Fibroblast of mammary gland (primary cell): ENCODE measurements at regions not wholly inside any gene's neighbourhood (a gene's known extent, or its start where the extent isn't known, plus 50 kb on each side); places are given as distances from the start of the nearest gene placed in this dataset.

Source experiments
- DNase-seq: peaks from one replicate; pipeline ENCODE4 v3.0.0-alpha.2; 2010; ENCODE audit warnings: low read depth
- H3K4me3 ChIP-seq: 2 replicates; pipeline ENCODE4 v1.5.1; 2011; ENCODE audit warnings: low read depth, mild to moderate bottlenecking, low read length, moderate library complexity; ENCODE audit not compliant: control insufficient read depth
- TF ChIP-seq, protein P1 (sequence below): conservative IDR thresholded peaks from 2 replicates; pipeline ENCODE4 v1.5.1; 2011; ENCODE audit warnings: low read depth, low read length, inconsistent platforms; ENCODE audit not compliant: control insufficient read depth, insufficient read depth

DNA sequence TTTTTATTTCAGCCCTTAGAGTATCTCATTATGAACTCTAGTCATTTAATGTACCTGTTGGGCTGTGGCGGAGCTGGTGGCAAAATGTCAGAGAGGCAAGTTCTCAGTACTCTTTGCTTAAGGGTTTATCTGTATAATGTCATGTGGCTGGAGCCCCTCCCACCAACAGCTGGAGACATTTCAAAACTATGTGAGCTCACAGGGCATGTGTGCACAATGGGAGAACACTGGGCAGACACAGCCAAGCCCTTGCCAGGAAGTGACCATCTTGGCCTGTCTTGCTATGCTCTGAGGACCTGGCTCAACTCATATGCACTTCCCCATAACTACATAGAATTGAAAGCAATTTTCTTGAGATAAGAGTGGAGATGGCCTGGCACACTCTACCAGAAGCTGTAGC lies 296.4 kb downstream of the PTPRU start:
- TF ChIP-seq, protein P1, sequence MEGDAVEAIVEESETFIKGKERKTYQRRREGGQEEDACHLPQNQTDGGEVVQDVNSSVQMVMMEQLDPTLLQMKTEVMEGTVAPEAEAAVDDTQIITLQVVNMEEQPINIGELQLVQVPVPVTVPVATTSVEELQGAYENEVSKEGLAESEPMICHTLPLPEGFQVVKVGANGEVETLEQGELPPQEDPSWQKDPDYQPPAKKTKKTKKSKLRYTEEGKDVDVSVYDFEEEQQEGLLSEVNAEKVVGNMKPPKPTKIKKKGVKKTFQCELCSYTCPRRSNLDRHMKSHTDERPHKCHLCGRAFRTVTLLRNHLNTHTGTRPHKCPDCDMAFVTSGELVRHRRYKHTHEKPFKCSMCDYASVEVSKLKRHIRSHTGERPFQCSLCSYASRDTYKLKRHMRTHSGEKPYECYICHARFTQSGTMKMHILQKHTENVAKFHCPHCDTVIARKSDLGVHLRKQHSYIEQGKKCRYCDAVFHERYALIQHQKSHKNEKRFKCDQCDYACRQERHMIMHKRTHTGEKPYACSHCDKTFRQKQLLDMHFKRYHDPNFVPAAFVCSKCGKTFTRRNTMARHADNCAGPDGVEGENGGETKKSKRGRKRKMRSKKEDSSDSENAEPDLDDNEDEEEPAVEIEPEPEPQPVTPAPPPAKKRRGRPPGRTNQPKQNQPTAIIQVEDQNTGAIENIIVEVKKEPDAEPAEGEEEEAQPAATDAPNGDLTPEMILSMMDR = no peak
- H3K4me3 ChIP-seq = no peak overlapping the region
- DNase-seq = peak; percentile 1

- DNase-seq = no peak
- TF ChIP-seq, protein P1 = no peak
- no peak overlapping the region for H3K4me3 ChIP-seq
These were observed 296.0 kb downstream of the PTPRU start for GRCh38 chr1:29532285-29532684.

- TF ChIP-seq, protein P1 = no peak
- no peak overlapping the region for H3K4me3 ChIP-seq
- no peak for DNase-seq
These were observed 295.3 kb downstream of the PTPRU start for GRCh38 chr1:29531596-29531995.

- DNase-seq = no peak
- no peak overlapping the region for H3K4me3 ChIP-seq
- TF ChIP-seq, protein P1 = no peak
These were observed 293.5 kb downstream of the PTPRU start for GRCh38 chr1:29529677-29530278.

DNA sequence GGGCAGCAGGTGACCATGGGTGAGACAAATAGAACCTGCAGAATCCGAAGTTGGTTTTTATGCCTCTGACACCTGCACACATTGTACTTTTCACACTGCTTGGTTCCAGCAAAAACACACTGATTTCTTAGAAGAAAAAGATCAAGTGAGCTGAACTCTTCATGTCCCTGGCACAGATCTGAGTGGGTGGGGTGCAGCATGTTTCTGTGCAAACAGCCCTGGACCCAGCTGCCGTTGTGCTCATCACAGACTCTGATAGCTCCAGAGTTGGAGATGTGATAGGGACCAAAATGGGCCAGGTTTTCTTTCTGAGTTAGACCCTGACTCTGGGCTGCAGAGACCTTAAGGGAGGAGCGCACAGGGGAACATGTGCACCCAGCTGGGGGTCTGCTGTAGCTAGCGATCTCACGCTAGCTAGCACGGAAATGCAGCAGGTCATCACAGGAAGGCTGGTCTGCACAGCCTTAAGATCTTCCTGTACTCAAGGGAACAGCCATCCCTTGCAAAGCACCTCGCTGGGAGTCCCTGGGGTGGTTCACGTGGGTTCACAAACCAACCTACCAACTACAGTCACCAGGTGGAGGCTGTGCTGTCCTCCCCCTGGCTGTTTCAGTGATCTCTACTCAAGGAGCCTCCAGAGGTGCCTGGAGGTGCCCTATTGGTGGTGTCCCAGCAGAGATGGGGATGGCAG lies 291.1 kb downstream of the PTPRU start:
- TF ChIP-seq, protein P1 = no peak
- no peak for DNase-seq
- no peak overlapping the region for H3K4me3 ChIP-seq

GRCh38 chr1:29525941-29526340 lies 289.6 kb downstream of the PTPRU start:
- H3K4me3 ChIP-seq = no peak overlapping the region
- no peak for DNase-seq
- TF ChIP-seq, protein P1 = no peak
